ENCODE measurements at regions not wholly inside any gene's neighbourhood (a gene's known extent, or its start where the extent isn't known, plus 50 kb on each side); places are given as distances from the start of the nearest gene placed in this dataset.

- no peak overlapping the region for H3K4me3 ChIP-seq (ENCODE audit: low read length)
- WGBS (ENCODE audit: insufficient coverage, insufficient read length) = no CpG with 5 or more reads among the region's 1 CpG
- H3K36me3 ChIP-seq (ENCODE audit: control insufficient read depth, insufficient read depth, low read length) = no peaks in the 10 kb centered on the region
- H3K9me3 ChIP-seq (ENCODE audit: control insufficient read depth, insufficient read depth, low read length) = no peaks in the 10 kb centered on the region
- DNase-seq (ENCODE audit: low read depth, low spot score) = no peak
- H3K27me3 ChIP-seq (ENCODE audit: control insufficient read depth, insufficient read depth, low read length) = no peaks in the 10 kb centered on the region
- no peak overlapping the region for H3K27ac ChIP-seq (ENCODE audit: low read length)
- no peaks in the 10 kb centered on the region; the same call in 1 of the 2 replicates for H3K4me1 ChIP-seq (ENCODE audit: control insufficient read depth, insufficient read depth, low read length)
Observed at GRCh38 chr9:2992427-2992826, 148.5 kb upstream of the PUM3 start.

DNA sequence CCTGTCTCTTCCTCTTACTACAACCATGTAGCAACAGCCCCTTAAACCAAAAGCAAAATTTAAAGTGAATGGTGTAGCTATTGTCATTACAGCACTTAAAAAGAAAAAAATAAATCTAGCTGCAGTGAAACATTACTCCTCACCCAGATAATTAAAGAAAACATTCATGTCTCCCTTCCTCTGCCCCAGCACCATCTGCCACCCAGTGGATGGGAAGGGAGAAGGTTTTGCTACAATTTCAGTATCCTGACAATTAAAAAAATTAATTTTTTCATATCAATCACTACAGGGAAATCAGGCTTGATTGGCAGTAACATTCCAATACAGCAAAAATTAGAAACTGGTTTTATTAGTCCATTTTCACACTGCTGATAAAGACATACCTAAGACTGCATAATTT, 147.4 kb upstream of the PUM3 start:
- Histone ChIP-seq H3K9me3 (ENCODE audit: control insufficient read depth, insufficient read depth, low read length) (no peaks in the 10 kb centered on the region), H3K36me3 (ENCODE audit: control insufficient read depth, insufficient read depth, low read length) (no peaks in the 10 kb centered on the region), H3K27me3 (ENCODE audit: control insufficient read depth, insufficient read depth, low read length) (no peaks in the 10 kb centered on the region), H3K4me3 (ENCODE audit: low read length) (no peak overlapping the region), H3K4me1 (ENCODE audit: control insufficient read depth, insufficient read depth, low read length) (no peaks in the 10 kb centered on the region; the same call in 1 of the 2 replicates), H3K27ac (ENCODE audit: low read length) (no peak overlapping the region)
- DNase-seq (ENCODE audit: low read depth, low spot score) = no peak

DNA sequence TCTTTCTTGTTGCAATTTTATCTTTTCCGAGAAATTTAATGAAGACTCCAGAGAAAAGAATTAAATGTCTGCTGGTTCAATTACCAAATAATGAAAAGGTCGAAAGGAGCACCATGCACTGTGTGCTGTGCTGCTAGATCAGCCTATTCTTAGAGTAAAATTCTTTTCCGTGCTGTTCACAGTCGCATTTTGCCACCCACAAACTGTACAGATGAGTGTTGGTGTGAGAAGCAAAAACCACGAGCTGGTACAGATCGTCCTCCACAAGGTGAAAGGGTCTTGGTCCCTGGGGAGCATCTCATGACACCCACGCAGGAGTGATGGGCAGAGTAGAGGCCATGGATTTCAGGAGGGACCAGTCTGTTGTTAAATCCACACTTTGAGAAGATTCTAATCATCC, 143.8 kb upstream of the PUM3 start:
- no CpG with 5 or more reads among the region's 7 CpGs for WGBS (ENCODE audit: insufficient coverage, insufficient read length)
- no peak overlapping the region for H3K4me3 ChIP-seq (ENCODE audit: low read length)
- H3K4me1 ChIP-seq (ENCODE audit: control insufficient read depth, insufficient read depth, low read length) = no peaks in the 10 kb centered on the region
- H3K36me3 ChIP-seq (ENCODE audit: control insufficient read depth, insufficient read depth, low read length) = no peaks in the 10 kb centered on the region
- H3K27ac ChIP-seq (ENCODE audit: low read length) = no peak overlapping the region
- H3K27me3 ChIP-seq (ENCODE audit: control insufficient read depth, insufficient read depth, low read length) = no peaks in the 10 kb centered on the region
- DNase-seq (ENCODE audit: low read depth, low spot score) = no peak
- no peaks in the 10 kb centered on the region for H3K9me3 ChIP-seq (ENCODE audit: control insufficient read depth, insufficient read depth, low read length)

- H3K27ac ChIP-seq (ENCODE audit: low read length) = no peak overlapping the region
- H3K9me3 ChIP-seq (ENCODE audit: control insufficient read depth, insufficient read depth, low read length) = no peaks in the 10 kb centered on the region
- no peaks in the 10 kb centered on the region for H3K36me3 ChIP-seq (ENCODE audit: control insufficient read depth, insufficient read depth, low read length)
- H3K4me1 ChIP-seq (ENCODE audit: control insufficient read depth, insufficient read depth, low read length) = no peaks in the 10 kb centered on the region
- no peak overlapping the region for H3K4me3 ChIP-seq (ENCODE audit: low read length)
- no CpG with 5 or more reads among the region's 2 CpGs for WGBS (ENCODE audit: insufficient coverage, insufficient read length)
- H3K27me3 ChIP-seq (ENCODE audit: control insufficient read depth, insufficient read depth, low read length) = no peaks in the 10 kb centered on the region
- DNase-seq (ENCODE audit: low read depth, low spot score) = no peak
Observed at GRCh38 chr9:2985343-2985742, 141.4 kb upstream of the PUM3 start.

DNA sequence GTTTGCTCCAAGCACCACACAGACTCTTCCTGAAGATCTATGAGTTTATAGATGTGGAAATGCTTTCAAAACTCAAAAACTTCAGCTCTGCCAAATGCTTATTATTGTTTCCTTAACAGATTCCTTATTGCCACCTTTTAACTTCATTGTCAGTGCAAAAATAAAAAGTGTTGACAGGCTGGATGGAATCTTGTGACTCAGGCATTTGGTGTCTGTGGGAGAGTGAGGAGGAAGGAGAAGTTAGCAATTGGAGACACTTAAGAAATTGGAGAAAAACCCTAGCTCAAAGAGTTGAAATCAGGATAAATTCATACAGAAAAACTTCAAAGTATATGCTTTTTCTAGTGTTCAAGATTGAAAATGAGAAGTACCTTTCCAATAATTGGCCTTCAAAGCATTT, 140.6 kb upstream of the PUM3 start:
- Histone ChIP-seq H3K36me3 (ENCODE audit: control insufficient read depth, insufficient read depth, low read length) (no peaks in the 10 kb centered on the region), H3K27ac (ENCODE audit: low read length) (no peak overlapping the region), H3K4me3 (ENCODE audit: low read length) (no peak overlapping the region), H3K27me3 (ENCODE audit: control insufficient read depth, insufficient read depth, low read length) (no peaks in the 10 kb centered on the region), H3K9me3 (ENCODE audit: control insufficient read depth, insufficient read depth, low read length) (no peaks in the 10 kb centered on the region), H3K4me1 (ENCODE audit: control insufficient read depth, insufficient read depth, low read length) (no peaks in the 10 kb centered on the region)
- no peak for DNase-seq (ENCODE audit: low read depth, low spot score)

DNA sequence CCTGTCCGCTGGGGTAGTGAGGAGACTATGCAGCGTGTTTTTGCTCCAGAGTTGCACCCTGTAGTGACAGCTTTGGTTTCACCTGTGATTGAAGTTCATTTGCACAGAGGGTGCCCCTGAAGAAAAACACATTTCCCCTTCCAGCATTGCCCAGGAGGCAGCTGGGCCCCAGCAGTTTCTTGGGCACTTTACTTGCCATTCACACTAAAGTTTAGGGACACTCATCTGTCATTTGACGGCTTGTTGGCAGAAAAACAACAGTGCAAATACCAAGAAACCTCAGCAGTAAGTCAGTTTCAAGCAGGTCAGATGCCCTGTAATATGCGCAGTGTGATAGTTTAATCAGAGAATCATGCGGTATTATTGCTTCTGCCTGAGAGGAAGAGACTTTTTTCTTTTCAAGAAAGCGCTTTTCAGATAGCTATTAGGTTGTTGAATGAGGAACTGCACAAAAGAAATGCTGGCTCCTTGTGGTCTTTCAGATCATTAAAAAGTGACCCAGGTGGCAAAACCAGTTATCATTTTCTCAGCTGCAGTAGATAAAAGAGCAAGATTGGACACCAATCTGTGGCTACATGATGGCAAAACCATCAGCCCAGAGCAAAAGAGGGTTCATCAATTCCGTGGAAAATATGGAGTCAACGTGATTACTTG, 136.2 kb upstream of the PUM3 start:
- Histone ChIP-seq H3K27ac (ENCODE audit: low read length) (no peak overlapping the region), H3K27me3 (ENCODE audit: control insufficient read depth, insufficient read depth, low read length) (no peaks in the 10 kb centered on the region), H3K4me3 (ENCODE audit: low read length) (no peak overlapping the region), H3K9me3 (ENCODE audit: control insufficient read depth, insufficient read depth, low read length) (no peaks in the 10 kb centered on the region), H3K4me1 (ENCODE audit: control insufficient read depth, insufficient read depth, low read length) (no peaks in the 10 kb centered on the region), H3K36me3 (ENCODE audit: control insufficient read depth, insufficient read depth, low read length) (no peaks in the 10 kb centered on the region)
- DNase-seq (ENCODE audit: low read depth, low spot score) = no peak
- WGBS (ENCODE audit: insufficient coverage, insufficient read length) = no CpG with 5 or more reads among the region's 8 CpGs

DNA sequence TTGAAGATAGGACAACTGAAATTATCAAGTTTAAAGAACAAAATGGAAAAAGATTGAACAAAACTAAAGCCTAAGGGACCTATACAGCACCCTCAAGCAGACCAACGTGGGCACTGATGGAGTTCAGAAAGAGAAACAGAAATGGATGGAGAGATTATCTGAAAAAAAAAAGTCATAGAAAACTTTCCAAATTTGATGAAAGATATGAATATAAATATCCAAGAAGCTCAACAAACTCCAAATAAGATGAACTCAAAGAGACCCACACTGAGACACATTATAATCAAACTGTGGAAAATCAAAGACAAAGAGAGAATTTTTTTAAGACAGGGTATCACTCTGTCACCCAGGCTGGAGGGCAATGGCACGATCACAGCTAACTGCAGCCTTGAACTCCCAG, 128.6 kb upstream of the PUM3 start:
- Histone ChIP-seq H3K27me3 (ENCODE audit: control insufficient read depth, insufficient read depth, low read length) (no peaks in the 10 kb centered on the region), H3K9me3 (ENCODE audit: control insufficient read depth, insufficient read depth, low read length) (no peaks in the 10 kb centered on the region), H3K27ac (ENCODE audit: low read length) (no peak overlapping the region), H3K36me3 (ENCODE audit: control insufficient read depth, insufficient read depth, low read length) (no peaks in the 10 kb centered on the region), H3K4me3 (ENCODE audit: low read length) (no peak overlapping the region), H3K4me1 (ENCODE audit: control insufficient read depth, insufficient read depth, low read length) (no peaks in the 10 kb centered on the region)
- DNase-seq (ENCODE audit: low read depth, low spot score) = no peak
- WGBS (ENCODE audit: insufficient coverage, insufficient read length) = no CpG with 5 or more reads among the region's 2 CpGs

- DNase-seq (ENCODE audit: low read depth, low spot score) = no peak
- no peaks in the 10 kb centered on the region for H3K4me1 ChIP-seq (ENCODE audit: control insufficient read depth, insufficient read depth, low read length)
- no peaks in the 10 kb centered on the region for H3K36me3 ChIP-seq (ENCODE audit: control insufficient read depth, insufficient read depth, low read length)
- H3K27ac ChIP-seq (ENCODE audit: low read length) = no peak overlapping the region
- H3K9me3 ChIP-seq (ENCODE audit: control insufficient read depth, insufficient read depth, low read length) = no peaks in the 10 kb centered on the region
- H3K4me3 ChIP-seq (ENCODE audit: low read length) = no peak overlapping the region
- no peaks in the 10 kb centered on the region for H3K27me3 ChIP-seq (ENCODE audit: control insufficient read depth, insufficient read depth, low read length)
Observed at GRCh38 chr9:2970864-2971263, 127.0 kb upstream of the PUM3 start.

GRCh38 chr9:2967766-2968165, 123.9 kb upstream of the PUM3 start:
- Histone ChIP-seq H3K9me3 (ENCODE audit: control insufficient read depth, insufficient read depth, low read length) (no peaks in the 10 kb centered on the region), H3K27ac (ENCODE audit: low read length) (no peak overlapping the region), H3K27me3 (ENCODE audit: control insufficient read depth, insufficient read depth, low read length) (no peaks in the 10 kb centered on the region), H3K4me3 (ENCODE audit: low read length) (no peak overlapping the region), H3K36me3 (ENCODE audit: control insufficient read depth, insufficient read depth, low read length) (no peaks in the 10 kb centered on the region), H3K4me1 (ENCODE audit: control insufficient read depth, insufficient read depth, low read length) (no peaks in the 10 kb centered on the region)
- no peak for DNase-seq (ENCODE audit: low read depth, low spot score)

GRCh38 chr9:2966565-2967300, 122.8 kb upstream of the PUM3 start:
- H3K27me3 ChIP-seq (ENCODE audit: control insufficient read depth, insufficient read depth, low read length) = no peaks in the 10 kb centered on the region
- H3K9me3 ChIP-seq (ENCODE audit: control insufficient read depth, insufficient read depth, low read length) = no peaks in the 10 kb centered on the region
- no CpG with 5 or more reads among the region's 10 CpGs for WGBS (ENCODE audit: insufficient coverage, insufficient read length)
- H3K4me3 ChIP-seq (ENCODE audit: low read length) = no peak overlapping the region
- no peaks in the 10 kb centered on the region for H3K36me3 ChIP-seq (ENCODE audit: control insufficient read depth, insufficient read depth, low read length)
- no peaks in the 10 kb centered on the region for H3K4me1 ChIP-seq (ENCODE audit: control insufficient read depth, insufficient read depth, low read length)
- no peak for DNase-seq (ENCODE audit: low read depth, low spot score)
- no peak overlapping the region for H3K27ac ChIP-seq (ENCODE audit: low read length)

GRCh38 chr9:2964470-2964869, 120.6 kb upstream of the PUM3 start:
- no peaks in the 10 kb centered on the region for H3K9me3 ChIP-seq (ENCODE audit: control insufficient read depth, insufficient read depth, low read length)
- no CpG with 5 or more reads among the region's 6 CpGs for WGBS (ENCODE audit: insufficient coverage, insufficient read length)
- no peak overlapping the region for H3K27ac ChIP-seq (ENCODE audit: low read length)
- H3K36me3 ChIP-seq (ENCODE audit: control insufficient read depth, insufficient read depth, low read length) = no peaks in the 10 kb centered on the region
- DNase-seq (ENCODE audit: low read depth, low spot score) = no peak
- no peaks in the 10 kb centered on the region for H3K27me3 ChIP-seq (ENCODE audit: control insufficient read depth, insufficient read depth, low read length)
- no peaks in the 10 kb centered on the region for H3K4me1 ChIP-seq (ENCODE audit: control insufficient read depth, insufficient read depth, low read length)
- H3K4me3 ChIP-seq (ENCODE audit: low read length) = no peak overlapping the region
